Stomach (tissue), 8 donors: ENCODE measurements at regions not wholly inside any gene's neighbourhood (a gene's known extent, or its start where the extent isn't known, plus 50 kb on each side); places are given as distances from the start of the nearest gene placed in this dataset.

ENCODE experiments used
- DNase-seq, 2 donors: peaks; one replicate each; pipeline versions ENCODE4 v3.0.0 to v3.0.0-alpha.2; 2013 to 2019
- H3K27ac ChIP-seq, 5 donors: fragments of 200-600 bp in 4 of 5; sonication (generic) in 4 of 5; one replicate each; pipeline ENCODE4 v1.5.1; 2013 to 2019; ENCODE audit warnings: mild to moderate bottlenecking in 1 of 5, moderate library complexity in 1 of 5
- H3K27me3 ChIP-seq, 3 donors: fragments of 200-600 bp; sonication (generic); one replicate each; pipeline ENCODE4 v1.5.1; 2017 to 2019; ENCODE audit warnings: mixed run types in 1 of 3
- H3K36me3 ChIP-seq, 4 donors: fragments of 200-600 bp; sonication (generic); 1 replicate in 3 of 4; 2 replicates in 1 of 4; pipeline ENCODE4 v1.5.1; 2016 to 2019
- H3K4me1 ChIP-seq, 4 donors: fragments of 200-600 bp; sonication (generic); one replicate each; pipeline ENCODE4 v1.5.1; 2016 to 2019
- H3K4me3 ChIP-seq, 4 donors: fragments of 200-600 bp; sonication (generic) in 3 of 4; one replicate each; pipeline ENCODE4 v1.5.1; 2016 to 2019; ENCODE audit warnings: mild to moderate bottlenecking in 1 of 4
- H3K9me3 ChIP-seq, 4 donors: fragments of 200-600 bp; sonication (generic); one replicate each; pipeline ENCODE4 v1.5.1; 2016 to 2019
- EP300 ChIP-seq: sonication (generic); formaldehyde crosslinking; IDR thresholded peaks from one replicate; pipeline ENCODE4 v1.6.1; 2017; ENCODE audit warnings: antibody characterized with exemption
- POLR2A ChIP-seq, 4 donors: fragments of 450-650 bp; IDR thresholded peaks; one replicate each; pipeline ENCODE4 v1.6.1; 2016; ENCODE audit warnings: antibody characterized with exemption in 4 of 4, control low read depth in 2 of 4, mild to moderate bottlenecking in 1 of 4, moderate library complexity in 1 of 4
- POLR2AphosphoS5 ChIP-seq, 3 donors: sonication (generic); formaldehyde crosslinking; IDR thresholded peaks; one replicate each; pipeline ENCODE4 v1.6.1; 2016; ENCODE audit warnings: antibody characterized with exemption in 3 of 3
- WGBS, 5 donors: extraction: QIAGEN DNeasy Blood & Tissue Kit in 3 of 5; methylation state at CpG; one replicate each; pipeline versions ENCODE4 v1.1.5 to v1.1.7; 2013 to 2018; 5-methylcytosine and 5-hydroxymethylcytosine counted together
- intact Hi-C: fragments of 100-400 bp; cut with DNase I; formaldehyde crosslinking; loops from one replicate; pipeline ENCODE4 v1.15.1; 2023; ENCODE audit warnings: low total_unique reads
- TF ChIP-seq, protein P1 (sequence below), 7 experiments: fragments of 450-650 bp in 4 of 7; fragments of 200-600 bp in 3 of 7; sonication (generic) in 3 of 7; IDR thresholded peaks; one replicate each; pipeline ENCODE4 v1.5.1; 2016 to 2019; ENCODE audit warnings: antibody characterized with exemption in 7 of 7, control low read depth in 2 of 7, mild to moderate bottlenecking in 1 of 7
- donor health status: healthy with polysubstance abuse.
- donor health status: Bipolar disorder and iron deficiency.
- donor health status: healthy.

DNA sequence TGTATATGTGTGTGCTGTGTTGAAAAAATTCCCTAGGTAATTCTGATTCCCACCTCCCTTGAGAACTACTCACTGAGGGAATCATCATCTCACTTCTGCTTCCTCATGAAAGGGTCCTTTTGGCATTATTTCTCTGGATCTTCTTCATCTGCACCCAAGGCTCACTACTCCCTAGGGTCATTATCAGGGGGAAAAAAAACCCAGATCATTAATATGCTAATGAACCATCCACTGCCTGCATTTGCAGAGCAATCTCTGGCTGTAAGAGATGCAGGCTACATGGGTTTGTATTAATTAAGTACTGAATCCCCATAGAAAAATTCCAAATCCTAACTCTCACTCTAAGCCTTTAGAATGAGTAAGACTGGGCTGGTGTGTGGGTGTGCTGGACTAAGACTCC is 68.0 kb upstream of the IGFBP5 start:
- TF ChIP-seq POLR2AphosphoS5 (IDR thresholded peaks at IDR 0.05) (no peak), POLR2A (IDR thresholded peaks at IDR 0.05) (no peak), EP300 (no peak)
- TF ChIP-seq, protein P1, sequence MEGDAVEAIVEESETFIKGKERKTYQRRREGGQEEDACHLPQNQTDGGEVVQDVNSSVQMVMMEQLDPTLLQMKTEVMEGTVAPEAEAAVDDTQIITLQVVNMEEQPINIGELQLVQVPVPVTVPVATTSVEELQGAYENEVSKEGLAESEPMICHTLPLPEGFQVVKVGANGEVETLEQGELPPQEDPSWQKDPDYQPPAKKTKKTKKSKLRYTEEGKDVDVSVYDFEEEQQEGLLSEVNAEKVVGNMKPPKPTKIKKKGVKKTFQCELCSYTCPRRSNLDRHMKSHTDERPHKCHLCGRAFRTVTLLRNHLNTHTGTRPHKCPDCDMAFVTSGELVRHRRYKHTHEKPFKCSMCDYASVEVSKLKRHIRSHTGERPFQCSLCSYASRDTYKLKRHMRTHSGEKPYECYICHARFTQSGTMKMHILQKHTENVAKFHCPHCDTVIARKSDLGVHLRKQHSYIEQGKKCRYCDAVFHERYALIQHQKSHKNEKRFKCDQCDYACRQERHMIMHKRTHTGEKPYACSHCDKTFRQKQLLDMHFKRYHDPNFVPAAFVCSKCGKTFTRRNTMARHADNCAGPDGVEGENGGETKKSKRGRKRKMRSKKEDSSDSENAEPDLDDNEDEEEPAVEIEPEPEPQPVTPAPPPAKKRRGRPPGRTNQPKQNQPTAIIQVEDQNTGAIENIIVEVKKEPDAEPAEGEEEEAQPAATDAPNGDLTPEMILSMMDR (IDR thresholded peaks at IDR 0.05) = no peak
- DNase-seq = no peak
- no peaks in the 10 kb centered on the region for H3K9me3 ChIP-seq
- H3K36me3 ChIP-seq = no peaks in the 10 kb centered on the region
- no peak overlapping the region for H3K4me3 ChIP-seq
- peaks cover 0 to 43% (median 15%) of the 10 kb centered on the region in 4 donors for H3K4me1 ChIP-seq
- intact Hi-C loops = no loop called here
- H3K27ac ChIP-seq = no peak overlapping the region
- no peaks in the 10 kb centered on the region for H3K27me3 ChIP-seq

DNA sequence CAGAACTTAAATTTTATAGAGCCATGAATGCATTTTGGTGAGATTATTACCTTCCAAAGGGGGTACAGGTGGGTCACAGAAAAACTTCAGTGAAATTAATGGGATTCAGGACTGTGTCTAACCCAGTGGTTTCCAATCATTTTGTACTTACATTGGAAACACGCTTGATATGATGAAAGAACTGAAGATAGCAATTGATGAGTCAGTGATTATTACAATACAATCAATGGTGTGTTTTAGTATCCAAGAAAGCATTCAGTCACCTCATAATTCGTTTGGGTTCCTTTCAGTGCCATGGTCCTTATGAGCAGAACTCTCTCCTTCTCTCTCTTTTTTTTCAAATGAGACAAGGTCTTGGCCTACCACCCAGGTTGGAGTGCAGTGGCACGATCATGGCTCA is 66.5 kb upstream of the IGFBP5 start:
- H3K4me3 ChIP-seq = no peak overlapping the region
- H3K27me3 ChIP-seq = no peaks in the 10 kb centered on the region
- DNase-seq = no peak
- WGBS, 5 donors = 80 to 92% (median 83%) methylated on average over 3 of the region's 3 CpGs
- H3K9me3 ChIP-seq = no peaks in the 10 kb centered on the region
- H3K27ac ChIP-seq = no peak overlapping the region
- TF ChIP-seq EP300 = no peak
- TF ChIP-seq, protein P1 (IDR thresholded peaks at IDR 0.05) = no peak
- no peak for TF ChIP-seq POLR2A (IDR thresholded peaks at IDR 0.05)
- TF ChIP-seq POLR2AphosphoS5 (IDR thresholded peaks at IDR 0.05) = no peak
- intact Hi-C loops = no loop called here
- no peaks in the 10 kb centered on the region for H3K36me3 ChIP-seq
- H3K4me1 ChIP-seq = peaks cover 5 to 55% (median 16%) of the 10 kb centered on the region in 4 donors

DNA sequence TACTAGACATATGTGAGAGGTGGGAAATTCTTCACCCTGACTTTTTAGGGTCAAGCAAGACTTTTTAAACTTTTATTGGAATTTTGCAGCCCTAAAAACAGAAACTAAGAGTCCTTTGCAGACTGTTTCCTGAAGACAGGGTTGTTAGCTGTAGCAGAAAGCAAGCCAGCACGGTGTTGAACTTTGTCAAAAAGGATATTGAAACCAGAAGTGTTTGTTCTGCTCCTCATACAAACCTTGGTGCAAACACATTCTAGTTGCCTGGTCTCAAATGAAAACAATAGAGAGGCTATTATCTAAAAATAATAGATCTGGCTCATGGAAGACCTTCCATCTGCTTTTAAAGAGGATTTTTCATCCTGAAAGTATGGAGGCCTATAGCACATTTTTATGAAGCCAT is 65.8 kb upstream of the IGFBP5 start:
- Histone ChIP-seq H3K9me3 (no peaks in the 10 kb centered on the region), H3K27me3 (no peaks in the 10 kb centered on the region), H3K4me1 (peaks cover 5 to 48% (median 13%) of the 10 kb centered on the region in 4 donors), H3K4me3 (no peak overlapping the region), H3K27ac (peak overlapping the region in 2 of 5 donors; percentile 1 to 14), H3K36me3 (no peaks in the 10 kb centered on the region)
- WGBS, 5 donors = 3 to 13% (median 4%) methylated on average over 1 of the region's 1 CpG
- peak in 1 of 2 donors; percentile 54 for DNase-seq
- TF ChIP-seq POLR2AphosphoS5 (IDR thresholded peaks at IDR 0.05) (no peak), EP300 (no peak), POLR2A (IDR thresholded peaks at IDR 0.05) (no peak)
- TF ChIP-seq, protein P1 (IDR thresholded peaks at IDR 0.05) = no peak
- intact Hi-C loops = no loop called here

DNA sequence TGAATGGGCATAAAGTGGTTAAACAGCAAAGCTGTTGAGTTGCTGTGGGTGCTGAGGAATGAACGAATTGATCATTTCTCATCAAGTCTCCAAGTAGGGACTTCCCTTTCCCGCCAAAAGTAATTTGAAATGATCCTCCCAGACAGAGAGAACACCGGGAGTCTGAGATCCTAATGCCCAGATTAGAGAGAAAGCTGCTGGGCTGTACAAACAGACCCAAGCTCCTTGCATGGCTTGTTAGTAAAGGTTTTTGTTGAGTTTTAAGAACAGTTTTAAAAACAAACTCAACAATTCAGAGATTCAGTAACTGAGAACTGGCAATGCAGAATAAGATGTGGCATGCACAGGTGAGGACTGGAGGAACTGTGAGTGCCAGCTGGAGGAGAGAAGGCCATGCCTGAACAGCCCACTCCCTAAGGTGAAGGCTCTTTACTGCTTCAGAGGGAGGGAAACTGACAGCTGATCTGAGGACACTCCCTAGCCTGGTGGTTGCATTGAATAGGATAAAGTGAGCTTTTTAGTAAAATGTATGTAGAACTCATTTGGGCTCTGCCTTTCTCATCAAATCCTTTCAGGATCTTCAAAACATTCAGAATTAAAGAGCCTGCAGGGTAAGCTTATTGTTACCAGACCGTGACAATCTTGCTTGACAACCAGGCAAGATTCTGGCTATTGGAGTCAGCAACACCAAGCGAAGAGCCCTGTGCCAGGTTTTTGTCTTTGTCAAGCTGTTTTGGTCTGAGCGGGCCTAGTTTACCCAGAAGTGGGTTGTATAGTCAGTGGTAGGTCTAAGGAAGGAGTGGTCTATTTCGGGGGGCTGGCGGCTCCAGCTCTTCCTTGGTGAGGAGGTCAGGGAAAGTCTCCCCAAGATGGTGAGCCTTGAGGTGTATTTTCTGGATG is 63.2 kb upstream of the IGFBP5 start:
- Histone ChIP-seq H3K36me3 (no peaks in the 10 kb centered on the region), H3K4me1 (peaks cover 5 to 51% (median 8%) of the 10 kb centered on the region in 4 donors), H3K27ac (no peak overlapping the region), H3K9me3 (no peaks in the 10 kb centered on the region), H3K4me3 (no peak overlapping the region), H3K27me3 (no peaks in the 10 kb centered on the region)
- peak in 1 of 2 donors; percentile 36 for DNase-seq
- intact Hi-C loops = no loop called here
- TF ChIP-seq EP300 (no peak), POLR2AphosphoS5 (IDR thresholded peaks at IDR 0.05) (no peak), POLR2A (IDR thresholded peaks at IDR 0.05) (no peak)
- TF ChIP-seq, protein P1 (IDR thresholded peaks at IDR 0.05) = no peak
- WGBS, 5 donors = 58 to 68% (median 66%) methylated on average over 8 of the region's 8 CpGs
